AG04450 (cell line): ENCODE measurements at regions not wholly inside any gene's neighbourhood (a gene's known extent, or its start where the extent isn't known, plus 50 kb on each side); places are given as distances from the start of the nearest gene placed in this dataset.

Experiments used
- CTCF ChIA-PET: fragments of 300-600, 350-600 bp; formaldehyde crosslinking; extraction: SDS; loops from one replicate; lab custom pipeline; 2022; ENCODE audit warnings: antibody characterized with exemption, inconsistent platforms; lab: Charles Lee
- POLR2A ChIA-PET: fragments of 350-600 bp; formaldehyde crosslinking; extraction: SDS; loops from one replicate; lab custom pipeline; 2021; ENCODE audit warnings: antibody characterized with exemption, inconsistent platforms; lab: Yijun Ruan, JAX
- DNase-seq: peaks from one replicate; pipeline ENCODE4 v3.0.0-alpha.2; 2011; ENCODE audit warnings: low read depth, low spot score
- H3K27ac ChIP-seq: one replicate; pipeline ENCODE4 v1.5.1; 2012; ENCODE audit warnings: low read depth, low read length, control low read depth
- H3K27me3 ChIP-seq: one replicate; pipeline ENCODE4 v1.6.0; 2012; ENCODE audit warnings: low read length; ENCODE audit not compliant: control insufficient read depth, insufficient read depth
- H3K4me3 ChIP-seq: 2 replicates; pipeline ENCODE4 v1.5.1; 2011; ENCODE audit warnings: mild to moderate bottlenecking, low read depth, low read length, control low read depth
- H3K9me3 ChIP-seq: 2 replicates; pipeline ENCODE4 v1.5.1; 2012; ENCODE audit warnings: low read length; ENCODE audit not compliant: control insufficient read depth, insufficient read depth
- CTCF ChIP-seq: IDR thresholded peaks from 2 replicates; pipeline ENCODE4 v1.5.1; 2011; ENCODE audit warnings: low read depth, low read length, control low read depth, inconsistent platforms

- no peak overlapping the region for H3K4me3 ChIP-seq
- H3K9me3 ChIP-seq: peaks cover 3% of the 10 kb centered on the region; the same call in 1 of the 2 replicates
- DNase-seq: no peak
- no peak for TF ChIP-seq CTCF
- no peak overlapping the region for H3K27ac ChIP-seq
- H3K27me3 ChIP-seq: no peaks in the 10 kb centered on the region
- ChIA-PET CTCF (no interaction called here), POLR2A (no interaction called here)
Observed at GRCh38 chr3:83882701-83883100, 1076.1 kb upstream of the CADM2 start.

GRCh38 chr3:83890039-83890762 lies 1068.6 kb upstream of the CADM2 start:
- no peak for DNase-seq
- TF ChIP-seq CTCF: no peak
- POLR2A ChIA-PET: no interaction called here
- Histone ChIP-seq H3K27me3 (no peaks in the 10 kb centered on the region), H3K4me3 (no peak overlapping the region), H3K9me3 (peaks cover 3% of the 10 kb centered on the region), H3K27ac (no peak overlapping the region)
- CTCF ChIA-PET: no interaction called here

GRCh38 chr3:83890763-83891135 lies 1068.0 kb upstream of the CADM2 start:
- H3K27me3 ChIP-seq: no peaks in the 10 kb centered on the region
- POLR2A ChIA-PET: no interaction called here
- H3K4me3 ChIP-seq: no peak overlapping the region
- DNase-seq: no peak
- no peak for TF ChIP-seq CTCF
- no peak overlapping the region for H3K27ac ChIP-seq
- H3K9me3 ChIP-seq: peaks cover 3% of the 10 kb centered on the region
- CTCF ChIA-PET: no interaction called here

- CTCF ChIA-PET: no interaction called here
- TF ChIP-seq CTCF: no peak
- Histone ChIP-seq H3K9me3 (no peaks in the 10 kb centered on the region; the same call in 1 of the 2 replicates), H3K27ac (no peak overlapping the region), H3K27me3 (no peaks in the 10 kb centered on the region), H3K4me3 (no peak overlapping the region)
- no peak for DNase-seq
- POLR2A ChIA-PET: no interaction called here
Observed at GRCh38 chr3:83894223-83894622, 1064.6 kb upstream of the CADM2 start.

GRCh38 chr3:83895892-83896291 lies 1062.9 kb upstream of the CADM2 start:
- TF ChIP-seq CTCF: no peak
- CTCF ChIA-PET: no interaction called here
- no peak overlapping the region for H3K4me3 ChIP-seq
- H3K27ac ChIP-seq: no peak overlapping the region
- no peaks in the 10 kb centered on the region for H3K27me3 ChIP-seq
- no peak for DNase-seq
- no peaks in the 10 kb centered on the region; the same call in 1 of the 2 replicates for H3K9me3 ChIP-seq
- POLR2A ChIA-PET: no interaction called here
